Heart left ventricle (tissue), 16 donors: ENCODE measurements at regions not wholly inside any gene's neighbourhood (a gene's known extent, or its start where the extent isn't known, plus 50 kb on each side); places are given as distances from the start of the nearest gene placed in this dataset.
"Not testable (repeated sequence)": the region's sequence is repeated elsewhere in the genome, so short reads cannot be mapped to it uniquely, and the experiment has no call there.

Source experiments
- ATAC-seq, 4 donors: fragments of 200-7000 bp; cut with Tn5 transposase; one replicate each; pipeline ENCODE4 v1.9.1; 2020 to 2022; ENCODE audit warnings: moderate library complexity in 4 of 4, mild to moderate bottlenecking in 3 of 4, moderate number of reproducible peaks in 1 of 4
- DNase-seq, 5 donors: peaks; one replicate each; pipeline ENCODE4 v3.0.0-alpha.2; 2020
- H3K27ac ChIP-seq, 12 donors: fragments of 200-600 bp; sonication (generic) in 4 of 12; one replicate each; pipeline versions ENCODE4 v1.5.0 to v1.8.0; 2016 to 2022; ENCODE audit warnings: mild to moderate bottlenecking in 2 of 12
- H3K27me3 ChIP-seq, 9 donors: fragments of 200-600 bp; sonication (generic) in 2 of 9; one replicate each; pipeline versions ENCODE4 v1.5.1 to v1.8.0; 2016 to 2022; ENCODE audit warnings: mild to moderate bottlenecking in 3 of 9
- H3K36me3 ChIP-seq, 9 donors: fragments of 200-600 bp; sonication (generic) in 2 of 9; one replicate each; pipeline versions ENCODE4 v1.5.0 to v1.8.0; 2018 to 2022; ENCODE audit warnings: mild to moderate bottlenecking in 2 of 9
- H3K4me1 ChIP-seq, 12 donors: fragments of 200-600 bp; sonication (generic) in 4 of 12; one replicate each; pipeline versions ENCODE4 v1.5.0 to v1.8.0; 2016 to 2022; ENCODE audit warnings: mild to moderate bottlenecking in 3 of 12
- H3K4me3 ChIP-seq, 12 donors: fragments of 200-600 bp; sonication (generic) in 4 of 12; one replicate each; pipeline versions ENCODE4 v1.5.0 to v1.8.0; 2017 to 2022; ENCODE audit warnings: mild to moderate bottlenecking in 9 of 12, moderate library complexity in 4 of 12
- H3K9me3 ChIP-seq, 12 donors: fragments of 200-600 bp; sonication (generic) in 4 of 12; one replicate each; pipeline versions ENCODE4 v1.5.0 to v1.8.0; 2016 to 2022; ENCODE audit warnings: mild to moderate bottlenecking in 1 of 12
- CTCF ChIP-seq, 12 donors: fragments of 200-600 bp; sonication (generic) in 4 of 12; IDR thresholded peaks; one replicate each; pipeline versions ENCODE4 v1.5.0 to v1.8.0; 2018 to 2022; ENCODE audit warnings: antibody characterized with exemption in 12 of 12, mild to moderate bottlenecking in 5 of 12
- POLR2A ChIP-seq, 2 donors: fragments of 450-650 bp; IDR thresholded peaks; one replicate each; pipeline ENCODE4 v1.6.1; 2017; ENCODE audit warnings: antibody characterized with exemption in 2 of 2, mild to moderate bottlenecking in 2 of 2, moderate library complexity in 2 of 2
- WGBS, 4 donors: extraction: QIAGEN DNeasy Blood & Tissue Kit in 2 of 4; methylation state at CpG; one replicate each; pipeline versions ENCODE4 v1.1.5 to v1.1.7; 2013 to 2018; 5-methylcytosine and 5-hydroxymethylcytosine counted together
- intact Hi-C, 10 donors: fragments of 100-400 bp; cut with DNase I; formaldehyde crosslinking; loops; one replicate each; pipeline versions ENCODE4 v1.11.1 to v1.14.2; 2022
- donor health status: ischemic (EF 13 %, LVEDD 7.1; RV severe dilation, severe dysfunction).
- donor health status: healthy with polysubstance abuse.
- donor health status: DM: no; HTN: yes; CAD: no.
- donor health status: DM: no; HTN: no; CAD: no.
- donor health status: ischemic (EF 25% LVEDD 6.9; RV normal size, moderate dysfunction).
- donor health status: ischemic (EF 25% LVEDD 5.7; RV mildly dilated, moderate dysfunction).
- donor health status: healthy.
- donor health status: DM: yes; HTN: yes; CAD: no.
- donor health status: ischemic (EF 35%, LVEDD 5.7; RV mildly dilated, moderate dysfunction).
- donor health status: nonischemic (EF 11% LVEDD 7.7; RV severe dilation, severe dysfunction).
- donor health status: DM: yes; HTN: yes; CAD: no.
- donor health status: PGD.
- donor health status: ischemic (EF 29% LVEDD 5.4; RV normal size, mild dysfunction).
- donor health status: nonischemic (EF 23%, LVEDD 6.1; RV moderate dilation, normal function).

- 60 to 70% (median 69%) methylated on average over 1 of the region's 1 CpG for WGBS, 4 donors
- no peak for DNase-seq
- Histone ChIP-seq H3K9me3 (no peaks in the 10 kb centered on the region), H3K27ac (no peak overlapping the region), H3K27me3 (no peaks in the 10 kb centered on the region), H3K4me1 (no peaks in the 10 kb centered on the region), H3K4me3 (no peak overlapping the region), H3K36me3 (no peaks in the 10 kb centered on the region)
- intact Hi-C loops = no loop called here
- ATAC-seq = no peak
- no peak for TF ChIP-seq POLR2A (IDR thresholded peaks at IDR 0.05)
- TF ChIP-seq CTCF (IDR thresholded peaks at IDR 0.05) = no peak
Measured at GRCh38 chr11:91296629-91297028, 928.0 kb upstream of the FAT3 start.

GRCh38 chr11:91295591-91295990, 929.0 kb upstream of the FAT3 start:
- Histone ChIP-seq H3K4me3 (no peak overlapping the region), H3K9me3 (no peaks in the 10 kb centered on the region), H3K4me1 (no peaks in the 10 kb centered on the region), H3K27ac (no peak overlapping the region), H3K27me3 (no peaks in the 10 kb centered on the region), H3K36me3 (no peaks in the 10 kb centered on the region)
- no peak for TF ChIP-seq CTCF (IDR thresholded peaks at IDR 0.05)
- TF ChIP-seq POLR2A (IDR thresholded peaks at IDR 0.05) = no peak
- WGBS, 4 donors = 62 to 87% (median 77%) methylated on average over 2 of the region's 2 CpGs
- no peak for DNase-seq
- no peak for ATAC-seq
- intact Hi-C loops = no loop called here

GRCh38 chr11:91293119-91293518, 931.5 kb upstream of the FAT3 start:
- WGBS, 4 donors = 88 to 93% (median 90%) methylated on average over 1 of the region's 1 CpG
- intact Hi-C loops = no loop called here
- no peak for ATAC-seq
- Histone ChIP-seq H3K4me3 (no peak overlapping the region), H3K27me3 (no peaks in the 10 kb centered on the region), H3K9me3 (peaks cover 0 to 7% (median 0%) of the 10 kb centered on the region in 12 donors), H3K27ac (no peak overlapping the region), H3K36me3 (no peaks in the 10 kb centered on the region), H3K4me1 (no peaks in the 10 kb centered on the region)
- DNase-seq = no peak
- TF ChIP-seq CTCF (IDR thresholded peaks at IDR 0.05) = no peak
- TF ChIP-seq POLR2A (IDR thresholded peaks at IDR 0.05) = no peak

- Histone ChIP-seq H3K36me3 (no peaks in the 10 kb centered on the region), H3K4me1 (no peaks in the 10 kb centered on the region), H3K4me3 (no peak overlapping the region), H3K27ac (no peak overlapping the region), H3K9me3 (no peaks in the 10 kb centered on the region), H3K27me3 (no peaks in the 10 kb centered on the region)
- no peak for DNase-seq
- ATAC-seq = no peak
- TF ChIP-seq CTCF (IDR thresholded peaks at IDR 0.05) (no peak), POLR2A (IDR thresholded peaks at IDR 0.05) (no peak)
- 83 to 91% (median 87%) methylated on average over 1 of the region's 1 CpG for WGBS, 4 donors
- intact Hi-C loops = no loop called here
Measured at GRCh38 chr11:91272089-91272488, 952.5 kb upstream of the FAT3 start.

GRCh38 chr11:91268512-91269295, 955.9 kb upstream of the FAT3 start:
- H3K4me1 ChIP-seq, H3K36me3 ChIP-seq, H3K4me3 ChIP-seq, intact Hi-C loops, H3K27ac ChIP-seq, H3K27me3 ChIP-seq, H3K9me3 ChIP-seq, ATAC-seq: not testable (repeated sequence)
- WGBS, 4 donors = 80 to 89% (median 87%) methylated on average over 7 to 37 of the region's 37 CpGs
- peak in 3 of 5 donors; percentile 38 to 64 (median 63) for DNase-seq
